NCI-H1417 (cell line): ENCODE measurements at regions not wholly inside any gene's neighbourhood (a gene's known extent, or its start where the extent isn't known, plus 50 kb on each side); places are given as distances from the start of the nearest gene placed in this dataset.
A peak's percentile ranks its signal among the peaks of the same experiment; 100 is the strongest.
"Not testable (repeated sequence)": the region's sequence is repeated elsewhere in the genome, so short reads cannot be mapped to it uniquely, and the experiment has no call there.

Experiments
- DNase-seq, 3 experiments: peaks; one replicate each; lab custom pipeline; 2025; lab: John Stamatoyannopoulos, UW

GRCh38 chr9:17083258-17083657 lies 51.6 kb upstream of the CNTLN start:
- DNase-seq: no peak

- DNase-seq: peak in 1 of 3 experiments; percentile 1
These were observed 52.3 kb upstream of the CNTLN start for GRCh38 chr9:17082343-17083064.

- no peak for DNase-seq
These were observed 53.0 kb upstream of the CNTLN start for GRCh38 chr9:17081814-17082213.

- no peak for DNase-seq
These were observed 53.5 kb upstream of the CNTLN start for GRCh38 chr9:17081351-17081750.

DNA sequence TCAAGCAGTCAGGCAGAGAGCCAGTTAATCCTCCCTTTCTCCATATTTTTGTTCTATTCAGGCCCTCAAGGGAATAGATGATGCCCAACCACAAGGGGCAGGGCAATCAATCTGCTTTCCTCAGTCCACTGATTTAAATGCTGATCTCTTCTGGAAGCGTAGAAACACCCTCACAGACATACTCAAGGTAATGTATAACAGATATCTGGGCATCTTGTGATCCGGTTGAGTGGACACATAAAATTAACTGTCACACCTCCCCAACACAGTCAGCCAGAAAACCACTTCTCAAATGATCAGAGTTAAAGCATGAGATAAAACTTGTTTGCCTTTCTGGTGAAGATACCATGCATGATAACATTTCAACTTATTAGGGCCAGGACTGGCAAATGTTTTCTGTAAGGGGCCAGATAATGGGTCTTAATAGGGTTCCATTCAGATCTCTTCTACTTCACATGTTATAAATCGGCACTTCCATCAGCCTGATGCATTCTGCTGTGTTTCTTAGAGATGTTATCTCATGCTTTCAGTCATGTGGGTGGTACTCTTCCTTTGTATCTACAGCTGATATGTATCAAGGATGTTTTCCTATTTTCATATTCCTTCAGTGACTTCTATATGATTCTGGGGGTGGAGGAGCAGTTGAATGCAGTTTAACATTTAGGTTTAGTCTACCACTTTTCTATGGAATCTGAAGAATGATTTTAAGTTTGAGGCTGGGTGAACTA lies 58.9 kb upstream of the CNTLN start:
- DNase-seq: peak in 1 of 3 experiments; percentile 60

DNA sequence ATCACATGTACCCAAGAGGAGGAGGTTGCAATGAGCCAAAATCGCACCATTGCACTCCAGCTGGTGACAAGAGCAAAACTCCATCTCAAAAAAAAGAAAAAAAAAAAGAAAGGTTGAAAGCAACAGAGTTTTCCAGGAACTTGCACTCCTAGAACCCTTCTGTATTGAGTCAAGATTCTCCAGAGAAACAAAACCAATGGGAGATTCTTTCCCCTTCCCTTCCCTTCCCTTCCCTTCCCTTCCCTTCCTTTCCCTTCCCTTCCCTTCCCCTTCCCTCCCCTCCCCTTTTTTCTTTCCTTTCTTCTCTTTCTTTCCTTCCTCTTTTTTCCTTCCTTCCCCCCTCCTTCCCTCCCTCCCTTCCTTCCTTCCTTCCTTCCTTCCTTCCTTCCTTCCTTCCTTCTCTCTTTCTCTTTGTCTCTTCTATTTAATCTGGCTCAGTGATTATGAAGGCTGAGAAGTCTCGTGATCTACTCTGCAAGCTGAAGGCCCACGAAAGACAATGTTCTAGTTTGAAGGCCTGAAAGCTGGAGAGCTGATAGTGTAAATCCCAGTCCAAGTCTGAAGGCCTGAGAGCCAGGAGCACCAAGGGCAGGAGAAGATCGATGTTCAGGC lies 59.6 kb upstream of the CNTLN start:
- no peak for DNase-seq

DNA sequence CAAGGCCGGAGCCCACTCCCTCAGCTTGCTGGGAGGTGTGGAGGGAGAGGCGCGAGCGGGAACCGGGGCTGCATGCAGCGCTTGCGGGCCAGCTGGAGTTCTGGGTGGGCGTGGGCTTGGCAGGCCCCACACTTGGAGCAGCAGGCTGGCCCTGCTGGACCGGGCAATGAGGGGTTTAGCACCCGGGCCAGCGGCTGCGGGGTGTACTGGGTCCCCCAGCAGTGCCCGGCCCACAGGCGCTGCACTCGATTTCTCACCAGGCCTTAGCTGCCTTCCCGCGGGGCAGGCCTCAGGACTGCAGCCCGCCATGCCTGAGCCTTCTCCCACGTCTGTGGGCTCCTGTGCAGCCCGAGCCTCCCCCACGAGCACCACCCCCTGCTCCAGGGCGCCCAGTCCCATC lies 62.3 kb upstream of the CNTLN start:
- DNase-seq: not testable (repeated sequence)

DNA sequence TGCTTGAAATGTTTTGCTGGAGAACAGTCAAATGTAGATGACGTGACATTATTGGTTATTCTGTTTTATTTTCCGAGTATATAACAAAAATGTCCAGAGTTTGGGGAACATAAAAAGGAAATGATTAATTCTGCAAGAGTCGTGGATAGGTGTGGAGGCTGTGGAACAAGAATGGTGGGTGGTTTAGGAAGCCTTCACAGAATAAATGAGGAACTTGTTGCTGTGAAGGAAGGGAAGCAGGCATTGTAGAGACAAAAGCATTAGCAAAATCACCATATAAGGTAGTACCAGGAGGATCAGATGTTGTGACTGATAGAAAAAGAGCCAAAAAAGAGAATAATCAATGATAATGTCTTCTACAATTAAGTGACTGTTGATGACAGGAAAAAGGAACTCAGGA lies 66.2 kb upstream of the CNTLN start:
- DNase-seq: no peak

GRCh38 chr9:17065062-17065461 lies 69.8 kb upstream of the CNTLN start:
- DNase-seq: peak in 1 of 3 experiments; percentile 25

DNA sequence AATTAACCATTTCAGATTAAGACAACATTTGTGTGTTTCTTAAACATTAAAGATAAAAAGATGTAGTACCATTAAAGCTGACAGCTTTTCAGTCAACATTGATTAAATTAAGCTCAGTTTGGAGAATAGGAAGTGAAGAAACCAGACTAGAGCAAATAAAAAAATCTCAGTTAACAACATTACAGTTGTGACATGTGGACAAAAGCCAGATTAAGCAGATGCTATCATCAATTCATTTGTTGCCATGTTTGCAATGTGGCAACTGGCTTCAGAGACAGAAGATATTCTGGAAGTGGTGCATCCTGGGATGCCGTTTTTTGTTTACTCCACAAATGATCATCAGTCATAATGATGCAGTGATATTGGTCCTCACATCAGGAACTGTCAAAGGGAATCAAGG lies 70.3 kb upstream of the CNTLN start:
- DNase-seq: peak in 1 of 3 experiments; percentile 3

GRCh38 chr9:17063535-17064135 lies 71.2 kb upstream of the CNTLN start:
- peak; percentile 11 to 63 (median 48) for DNase-seq

DNA sequence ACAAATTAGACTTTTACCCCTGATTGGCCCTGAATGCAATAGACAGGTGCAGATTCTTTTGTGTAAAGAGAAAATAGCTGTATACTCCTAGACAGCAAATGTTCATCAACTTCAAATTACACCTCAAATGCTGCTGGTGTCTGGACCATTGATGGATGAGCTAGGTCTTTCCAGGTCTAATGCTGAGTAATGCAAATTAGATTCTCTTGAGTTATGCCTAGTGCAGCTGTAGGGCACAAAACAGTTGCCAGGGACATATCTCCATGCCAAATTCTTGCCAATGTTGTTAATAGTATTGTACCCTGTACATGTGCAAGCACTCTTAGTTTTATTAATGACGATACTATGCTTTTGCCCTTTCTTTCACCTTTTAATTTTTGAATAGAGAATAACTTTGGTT lies 72.3 kb upstream of the CNTLN start:
- DNase-seq: no peak

- no peak for DNase-seq
These were observed 74.4 kb upstream of the CNTLN start for GRCh38 chr9:17060450-17060849.

GRCh38 chr9:17059465-17059864 lies 75.4 kb upstream of the CNTLN start:
- DNase-seq: no peak

GRCh38 chr9:17057729-17058128 lies 77.1 kb upstream of the CNTLN start:
- peak in 2 of 3 experiments; percentile 11 to 68 for DNase-seq

DNA sequence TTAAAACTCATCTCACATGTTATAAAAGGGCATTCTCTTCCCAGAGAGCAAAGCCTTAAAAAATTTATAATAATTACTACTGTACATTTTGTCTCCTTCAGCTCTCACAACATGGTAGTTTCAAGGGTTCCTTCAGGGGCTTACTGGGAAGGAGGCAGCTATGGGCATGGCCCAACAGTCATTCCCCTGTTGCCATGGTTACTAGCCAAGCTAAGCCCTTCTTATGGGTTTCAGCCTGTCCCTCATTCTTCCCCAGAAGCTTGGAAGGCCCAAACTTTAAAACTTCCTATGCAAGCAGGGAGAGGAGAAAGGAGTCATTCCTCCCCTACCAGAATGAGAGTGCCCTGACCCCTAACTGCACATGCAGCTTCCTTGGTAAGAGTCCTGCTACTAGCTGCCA lies 82.2 kb upstream of the CNTLN start:
- DNase-seq: peak in 1 of 3 experiments; percentile 1

- no peak for DNase-seq
These were observed 89.4 kb upstream of the CNTLN start for GRCh38 chr9:17045381-17045940.

DNA sequence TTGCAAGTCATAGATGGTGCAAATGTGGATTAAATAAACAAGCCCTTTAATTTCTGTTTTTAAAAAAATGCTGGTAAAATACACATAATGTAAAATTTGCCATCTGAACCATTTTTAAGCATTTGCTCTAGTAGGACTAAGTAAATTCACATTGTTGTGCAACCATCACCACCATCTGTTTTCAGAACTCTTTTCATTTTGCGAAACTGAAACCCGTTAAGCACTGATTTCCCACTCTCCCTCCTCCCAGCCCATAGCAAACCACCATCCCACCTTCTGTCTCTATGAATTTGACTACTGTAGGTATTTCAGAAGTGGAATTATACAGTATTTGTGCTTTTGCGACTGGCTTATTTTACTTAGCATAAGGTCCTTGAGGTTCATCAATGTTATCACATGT lies 103.3 kb upstream of the CNTLN start:
- DNase-seq: no peak

DNA sequence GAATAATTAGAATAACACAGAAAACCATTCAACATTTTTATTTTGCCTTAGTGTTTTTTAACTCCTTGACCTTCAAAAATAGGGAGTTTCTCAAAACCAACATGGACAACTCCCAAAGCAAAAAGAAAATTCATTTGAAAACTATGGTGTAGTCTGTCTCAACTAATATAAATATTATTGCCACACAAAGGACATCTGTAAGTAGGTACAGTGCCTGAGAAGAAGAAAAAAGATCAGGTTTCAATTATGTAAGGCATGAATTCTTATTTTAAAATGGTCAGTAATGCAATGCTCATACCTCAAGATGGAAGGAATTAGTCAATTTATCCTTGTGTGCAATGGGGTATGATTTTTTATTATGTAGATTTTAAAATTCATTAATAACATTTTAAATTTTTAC lies 109.6 kb upstream of the CNTLN start:
- DNase-seq: peak in 1 of 3 experiments; percentile 19

DNA sequence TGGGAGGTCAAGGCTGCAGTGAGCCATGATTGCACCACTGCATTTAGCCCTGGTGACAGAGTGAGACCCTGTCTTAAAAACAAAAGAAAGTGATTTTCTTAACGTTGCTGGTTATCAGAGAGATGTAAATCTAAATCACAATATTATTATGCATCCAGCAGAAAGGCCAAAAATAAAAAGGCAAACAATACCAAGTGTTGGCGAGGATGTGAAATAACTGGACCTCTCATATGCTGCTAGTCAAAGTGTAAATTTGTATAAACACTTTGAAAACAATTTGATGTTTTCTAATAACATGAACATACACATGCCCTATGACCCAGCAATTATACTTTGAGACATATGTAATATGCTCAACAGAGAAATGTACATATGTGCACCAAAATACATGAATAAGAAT lies 110.7 kb upstream of the CNTLN start:
- no peak for DNase-seq

GRCh38 chr9:17021387-17021970 lies 113.4 kb upstream of the CNTLN start:
- DNase-seq: no peak

DNA sequence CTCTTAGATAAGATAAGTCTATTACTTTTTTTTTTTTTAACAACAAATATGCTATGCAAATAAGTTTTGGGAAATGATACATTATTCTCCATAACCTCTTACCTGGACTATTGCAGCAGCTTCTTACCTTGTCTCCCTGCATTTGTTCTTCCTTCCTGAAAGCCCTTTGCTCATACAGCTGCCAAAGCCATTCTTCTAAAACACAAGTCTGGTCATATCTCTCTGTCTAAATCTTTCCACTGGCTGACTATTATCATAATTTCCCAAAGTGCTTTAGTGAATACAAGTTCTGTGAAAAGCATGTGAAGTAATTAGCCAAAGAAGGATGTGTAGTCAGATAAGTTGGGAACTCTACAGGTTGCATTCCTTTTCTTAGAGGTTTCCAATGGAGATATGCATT lies 115.4 kb upstream of the CNTLN start:
- no peak for DNase-seq
